ENCODE measurements at regions not wholly inside any gene's neighbourhood (a gene's known extent, or its start where the extent isn't known, plus 50 kb on each side); places are given as distances from the start of the nearest gene placed in this dataset.

GRCh38 chr13:68009546-68009945 lies 779.4 kb upstream of the PCDH9 start:
- no peak for TF ChIP-seq CTCF (IDR thresholded peaks at IDR 0.05; ENCODE audit: insufficient read depth, low read depth, low read length)
- no peak for TF ChIP-seq EZH2 (IDR thresholded peaks at IDR 0.05; ENCODE audit: insufficient read depth, low read length)
